Limb (tissue), 2 donors: ENCODE measurements at regions not wholly inside any gene's neighbourhood (a gene's known extent, or its start where the extent isn't known, plus 50 kb on each side); places are given as distances from the start of the nearest gene placed in this dataset.
"Not testable (repeated sequence)": the region's sequence is repeated elsewhere in the genome, so short reads cannot be mapped to it uniquely, and the experiment has no call there.

Experiments
- DNase-seq, 2 donors: peaks; one replicate each; pipeline ENCODE4 v3.0.0-alpha.2; 2016; ENCODE audit errors: extremely low spot score in 2 of 2

DNA sequence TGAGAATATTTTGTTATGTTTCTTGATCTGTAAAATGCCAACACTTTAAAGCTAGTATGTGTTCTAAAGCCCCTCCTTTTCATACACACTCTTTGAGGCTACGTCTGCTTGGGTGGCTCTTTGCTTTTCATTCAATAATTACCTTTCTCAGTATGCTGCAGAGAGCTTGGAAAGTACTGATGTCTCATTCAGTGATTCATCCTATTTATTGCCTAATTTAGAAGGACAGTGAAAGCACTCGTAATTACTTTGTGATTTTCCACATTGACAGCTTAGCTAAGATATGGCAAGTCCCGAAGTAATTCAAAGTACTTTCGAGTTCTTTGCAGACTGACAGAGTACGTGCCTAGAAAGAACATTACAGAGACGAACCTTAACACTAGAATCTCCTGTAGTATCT is 57.2 kb downstream of the BMP15 start:
- DNase-seq: no peak

DNA sequence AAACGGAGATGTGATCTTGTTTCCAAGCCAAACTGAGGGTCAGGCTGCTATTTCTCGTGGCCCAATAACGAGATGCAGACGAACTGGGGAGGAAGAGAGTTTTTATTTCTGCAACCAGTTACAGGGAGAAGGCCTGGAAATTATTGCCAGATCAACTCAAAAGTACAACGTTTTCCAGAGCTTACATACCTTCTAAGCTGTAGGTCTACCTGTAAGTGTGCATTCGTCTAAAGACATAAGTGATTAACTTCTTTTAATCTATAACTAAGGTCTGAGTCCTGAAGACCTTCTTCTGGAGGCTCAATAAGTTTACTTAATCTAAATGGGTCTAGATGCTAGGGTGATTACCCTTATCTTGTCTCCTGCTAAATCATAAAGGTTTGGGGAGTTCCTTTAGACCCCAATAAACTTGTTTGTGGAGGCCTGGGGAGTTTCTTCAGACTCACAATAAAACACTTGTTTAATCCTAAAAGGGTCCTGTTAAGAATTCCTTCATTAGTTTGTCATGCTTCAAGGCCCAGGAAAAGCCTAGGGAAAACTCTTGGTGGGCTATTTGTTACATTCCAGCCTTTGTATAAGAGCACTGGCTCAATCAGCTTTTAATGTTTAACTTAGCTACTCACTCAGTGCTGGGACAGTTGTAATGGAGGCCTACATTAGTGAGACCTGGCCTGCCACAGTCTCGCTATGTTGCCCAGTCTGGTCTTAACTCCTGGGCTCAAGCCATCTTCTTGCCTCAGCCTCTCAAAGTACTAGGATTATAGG is 58.5 kb downstream of the BMP15 start:
- not testable (repeated sequence) for DNase-seq

DNA sequence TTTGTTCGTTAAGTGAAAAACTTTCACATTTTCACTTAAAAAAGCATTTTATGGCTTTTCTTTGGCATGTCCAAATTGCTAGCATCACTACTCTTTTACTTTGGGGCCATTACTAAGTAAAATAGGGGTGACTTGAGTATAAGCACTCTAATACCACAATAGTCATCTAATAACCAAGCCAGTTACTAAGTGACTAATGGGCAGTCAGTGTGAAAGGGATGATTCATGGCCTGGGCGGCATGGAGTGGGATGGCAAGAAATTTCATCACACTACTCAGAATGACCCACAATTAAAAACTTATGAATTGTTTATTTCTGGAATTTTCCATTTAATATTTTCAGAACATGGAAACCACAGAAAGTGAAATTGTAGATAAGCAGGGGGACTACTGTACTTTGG is 60.9 kb downstream of the BMP15 start:
- no peak for DNase-seq

DNA sequence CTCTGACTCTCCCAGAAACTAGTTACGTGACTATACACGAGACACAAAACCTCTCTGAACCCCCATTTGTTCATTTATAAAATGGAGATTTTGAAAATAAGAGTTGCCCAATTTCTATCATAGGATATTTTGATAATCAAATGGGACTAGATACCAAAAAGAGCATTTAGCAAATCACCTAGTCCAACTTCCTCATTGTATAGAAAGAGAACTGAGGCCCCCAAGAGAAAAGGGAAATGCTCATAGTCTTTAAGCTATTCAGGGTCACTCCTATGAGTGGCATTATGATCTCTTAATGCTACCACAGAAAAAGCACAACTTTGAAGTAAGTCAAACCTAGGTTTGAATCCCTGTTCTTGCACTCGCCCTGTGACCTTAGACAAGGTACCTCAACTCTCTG is 62.7 kb downstream of the BMP15 start:
- DNase-seq: no peak

DNA sequence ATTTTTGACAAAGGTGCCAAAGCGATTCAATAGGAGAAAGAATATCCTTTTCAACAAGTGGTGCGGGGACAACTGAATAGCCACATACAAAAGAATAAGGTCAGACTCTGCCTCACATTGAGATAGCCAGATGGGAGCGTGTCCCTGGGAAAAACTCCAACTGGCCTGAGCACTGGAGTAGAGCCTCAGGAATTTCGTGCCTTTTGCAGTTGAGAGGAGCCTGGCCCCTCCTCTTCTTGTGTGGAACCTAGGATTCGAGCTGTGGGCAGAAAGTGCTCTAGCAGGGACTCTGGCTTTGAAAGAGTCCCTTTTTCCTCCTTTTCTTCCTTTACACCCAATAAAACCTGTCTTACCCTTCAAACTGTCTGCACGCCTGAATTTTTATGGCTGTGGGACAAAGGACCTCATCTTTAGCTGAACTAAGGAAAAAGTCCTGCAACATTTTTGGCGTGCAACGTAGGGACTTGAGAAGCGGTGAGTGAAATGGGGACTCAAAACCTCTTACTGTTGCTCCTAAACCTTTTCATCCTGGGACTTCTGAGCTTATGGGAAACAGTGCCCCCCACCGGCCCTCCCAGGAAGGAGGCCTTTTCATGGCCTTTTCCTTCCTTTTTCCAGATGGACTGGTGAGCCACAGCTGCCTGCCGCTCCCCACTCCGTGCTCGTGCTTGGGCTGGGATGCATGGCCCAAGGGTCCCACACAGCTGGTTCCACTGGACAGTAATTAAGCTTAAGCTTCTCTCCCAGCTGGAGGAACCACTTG is 68.6 kb downstream of the BMP15 start:
- DNase-seq: no peak

DNA sequence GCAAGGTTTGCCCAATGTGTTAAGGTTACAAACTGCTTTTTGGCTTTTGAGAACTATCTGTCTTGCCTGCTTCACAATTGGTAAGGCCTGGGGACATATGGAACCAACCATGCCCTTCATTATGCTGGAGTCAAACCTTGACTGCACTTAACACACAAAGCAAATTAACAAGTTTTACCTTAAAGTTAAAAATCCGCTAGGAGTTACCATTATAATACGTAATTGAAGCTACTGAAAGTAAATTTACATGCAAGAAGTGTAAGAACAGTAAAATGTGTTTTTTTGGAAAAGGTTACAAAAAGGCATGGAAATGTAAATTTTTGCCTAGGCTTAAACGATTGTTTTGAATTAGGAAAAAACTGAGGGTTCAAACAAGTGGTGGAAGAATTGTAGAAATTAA is 69.7 kb downstream of the BMP15 start:
- no peak for DNase-seq

DNA sequence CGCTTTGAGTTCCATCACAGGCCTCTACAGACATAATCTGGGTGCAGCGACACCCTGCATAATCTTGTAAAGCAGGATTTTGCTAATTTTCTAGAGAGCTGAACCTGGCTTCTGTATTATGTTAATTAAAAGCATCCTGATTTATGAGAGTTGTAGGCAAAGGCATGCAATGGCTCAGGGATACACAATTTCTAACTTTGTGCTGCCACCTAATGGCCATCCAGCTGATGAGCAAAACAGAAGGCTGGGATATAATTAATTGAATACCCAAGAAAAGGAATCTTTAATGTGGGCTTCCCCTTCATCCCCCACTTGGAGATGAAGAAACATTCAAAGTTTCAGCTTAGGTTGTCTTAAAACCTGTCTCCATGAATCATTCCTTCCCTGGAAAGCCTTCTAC is 78.1 kb downstream of the BMP15 start:
- peak; percentile 2 to 37 for DNase-seq

DNA sequence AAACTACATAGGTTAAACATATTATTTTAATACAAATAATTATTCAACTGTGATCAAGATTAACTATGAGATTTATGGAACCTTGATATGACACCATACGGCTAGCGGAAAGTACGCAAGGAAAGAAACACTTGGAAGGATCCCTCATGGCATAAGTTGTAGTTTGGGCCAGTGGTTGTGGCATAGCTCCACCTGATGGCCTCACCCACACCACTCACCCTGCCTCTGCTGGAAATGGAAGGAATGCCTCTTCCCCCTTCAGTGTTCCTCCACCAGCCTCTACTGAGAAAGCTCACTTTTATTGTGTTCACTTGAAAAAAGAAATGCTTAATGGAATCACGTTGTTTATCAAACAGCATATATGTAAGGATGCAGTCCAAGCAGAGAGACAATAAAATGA is 86.4 kb downstream of the BMP15 start:
- no peak for DNase-seq

DNA sequence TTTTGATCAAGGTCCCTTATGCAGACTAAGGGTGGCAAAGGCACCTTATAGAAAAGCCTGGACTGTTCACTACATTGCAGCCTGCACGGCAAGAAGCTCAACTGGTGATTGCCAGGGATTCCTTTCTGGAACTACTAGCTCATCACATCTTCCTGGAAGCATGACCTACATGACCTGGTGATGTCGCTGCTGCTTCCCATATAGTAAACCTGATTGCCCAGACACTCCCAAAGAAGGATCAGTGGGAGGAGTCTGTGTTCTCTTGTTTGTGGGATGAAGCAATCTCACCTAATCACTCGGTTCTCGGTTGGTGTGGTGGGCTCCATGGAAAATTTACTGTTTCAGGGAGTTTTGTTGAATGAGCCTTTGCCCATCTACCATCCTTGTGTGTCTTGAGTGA is 89.8 kb downstream of the BMP15 start:
- not testable (repeated sequence) for DNase-seq

DNA sequence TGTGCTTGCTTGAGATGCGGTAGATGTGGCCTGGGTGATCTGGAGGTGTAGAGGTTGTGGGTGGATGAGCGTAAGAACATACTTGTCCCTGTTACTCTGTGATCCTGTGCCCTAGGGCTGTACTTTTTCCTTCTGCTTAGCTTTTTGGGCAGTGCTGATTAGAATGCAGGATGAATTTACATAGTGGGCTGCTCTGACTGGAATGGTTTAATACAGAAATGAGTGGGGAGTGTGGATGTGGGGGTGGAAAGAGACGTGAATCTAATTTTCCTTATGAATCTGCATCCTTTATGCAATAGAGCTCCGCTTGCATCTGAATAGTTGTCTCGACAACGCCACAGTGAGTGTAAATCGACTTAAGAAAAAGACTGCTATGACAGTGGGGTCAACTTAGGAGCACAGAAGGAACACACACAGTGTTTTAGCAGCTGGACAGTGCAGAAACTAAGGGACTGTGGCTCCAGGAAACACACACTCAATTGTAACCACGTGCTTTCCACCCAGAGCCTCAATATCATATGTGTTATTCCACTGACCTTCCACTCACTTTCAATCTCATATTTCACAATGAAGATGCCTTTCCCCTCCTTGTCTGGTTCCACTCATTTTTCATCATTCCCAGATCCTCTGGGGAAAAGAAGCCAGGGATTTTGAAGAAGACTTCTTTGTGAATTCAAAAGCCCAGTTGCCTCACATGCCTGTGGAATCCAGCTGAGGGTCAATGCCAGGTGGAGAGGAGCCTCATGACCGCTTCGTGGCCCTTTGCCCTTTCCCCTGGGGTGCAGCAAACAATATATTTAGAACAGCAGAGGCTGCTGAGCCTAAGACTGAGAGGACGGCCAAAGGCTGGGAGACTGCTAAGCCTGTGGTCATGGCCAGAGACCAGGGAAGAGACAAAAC is 91.4 kb downstream of the BMP15 start:
- DNase-seq: not testable (repeated sequence)

DNA sequence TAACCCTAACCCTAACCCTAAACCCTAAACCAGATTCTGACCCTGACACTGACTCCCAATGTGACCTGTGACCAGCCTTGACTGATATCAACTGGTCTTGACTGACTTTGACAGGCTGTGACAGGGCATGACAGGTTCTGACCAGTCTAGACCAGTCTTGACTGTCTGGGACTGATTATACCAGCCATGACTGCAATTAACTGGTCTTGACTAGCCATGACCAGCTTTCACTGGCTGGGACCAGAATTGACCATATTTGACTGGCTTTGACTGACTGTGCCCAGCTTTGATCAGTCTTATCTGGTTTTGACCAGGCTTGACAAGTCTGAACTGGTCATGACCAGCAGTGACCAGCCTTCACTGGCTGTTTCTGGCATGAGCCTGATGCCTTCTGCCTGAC is 95.5 kb downstream of the BMP15 start:
- DNase-seq: no peak

DNA sequence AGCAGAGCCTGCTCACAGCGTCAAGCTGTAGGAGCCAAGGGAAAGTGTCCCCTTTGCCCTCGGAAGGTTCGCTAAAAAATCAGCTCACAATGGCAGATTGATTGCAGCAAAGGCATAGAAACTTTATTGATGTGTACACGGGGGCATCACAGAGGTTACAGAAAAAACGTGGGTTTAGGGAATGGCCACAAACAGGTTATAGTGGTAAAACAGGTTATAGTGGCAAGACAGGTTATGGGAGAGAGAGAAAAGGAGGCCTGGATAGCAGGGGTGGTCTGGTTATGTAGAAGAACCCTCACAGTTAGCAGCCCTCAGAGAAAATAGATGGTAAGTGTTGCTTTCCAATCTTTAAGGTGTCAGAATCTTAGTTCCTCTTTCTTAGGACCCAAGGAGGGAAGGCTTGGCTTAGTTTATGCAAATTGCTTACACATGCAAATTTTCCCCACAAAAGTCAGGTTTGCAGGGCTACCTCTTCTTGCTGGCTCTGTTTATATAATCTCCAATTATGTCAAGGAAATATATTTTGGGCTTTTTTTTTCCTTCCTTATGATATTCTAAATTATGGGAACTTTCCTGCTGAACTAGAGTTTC is 113.7 kb downstream of the BMP15 start:
- no peak for DNase-seq

DNA sequence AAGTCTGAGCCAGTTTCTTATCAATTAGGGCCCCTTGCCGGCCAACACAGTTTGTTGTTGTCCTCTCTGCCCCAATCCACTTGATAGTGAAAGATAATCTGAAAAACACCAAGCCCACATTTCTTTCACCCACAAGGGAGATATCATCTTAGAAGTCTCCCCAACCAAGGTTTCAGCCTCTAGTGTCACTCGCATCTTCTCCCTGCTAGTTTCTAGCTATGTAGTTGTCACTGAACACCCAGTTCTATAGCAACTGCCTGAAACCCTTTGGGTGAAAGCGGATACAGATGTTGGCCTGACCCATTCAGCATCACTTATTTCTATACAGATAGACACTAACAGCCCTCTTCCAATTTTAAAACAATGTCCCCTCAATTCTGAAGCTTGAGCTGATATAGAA is 116.3 kb downstream of the BMP15 start:
- DNase-seq: no peak

DNA sequence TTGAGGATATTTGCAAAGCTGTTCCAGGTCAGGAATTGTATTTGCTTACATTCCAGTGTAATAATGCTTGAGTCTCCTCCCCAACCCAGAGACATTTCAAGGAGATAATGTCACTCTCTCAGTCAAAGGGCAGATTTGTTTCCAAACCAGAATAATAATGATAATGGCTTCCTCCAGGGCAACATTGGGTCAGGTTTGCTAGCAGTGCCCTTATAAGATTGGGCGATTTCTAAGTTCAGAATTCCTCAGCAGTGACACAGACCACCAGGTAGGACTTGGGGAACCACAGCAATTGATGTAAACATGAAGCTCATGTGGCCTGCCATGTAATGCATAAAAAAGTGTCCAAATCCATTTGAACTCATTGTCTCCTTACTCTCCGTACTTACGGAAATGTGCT is 125.2 kb downstream of the BMP15 start:
- DNase-seq: no peak

DNA sequence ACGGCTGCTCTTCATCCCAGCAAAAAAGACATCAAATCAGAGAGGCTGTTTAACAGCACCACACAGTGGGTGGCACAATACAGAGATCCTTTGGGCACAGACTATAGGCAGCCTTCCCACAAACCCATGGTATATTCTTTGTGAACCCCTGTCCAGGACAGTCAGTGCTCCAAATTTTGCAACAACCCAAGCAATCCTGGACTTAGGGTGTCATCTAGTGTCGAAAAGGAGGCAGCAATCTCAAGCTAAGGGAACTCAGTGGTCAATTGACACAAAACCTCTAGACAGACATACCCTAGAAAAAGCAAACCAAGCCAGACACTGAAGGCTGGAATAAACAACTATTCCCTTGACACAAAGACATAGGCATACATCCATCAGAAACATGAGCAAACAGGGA is 137.4 kb downstream of the BMP15 start:
- no peak for DNase-seq

DNA sequence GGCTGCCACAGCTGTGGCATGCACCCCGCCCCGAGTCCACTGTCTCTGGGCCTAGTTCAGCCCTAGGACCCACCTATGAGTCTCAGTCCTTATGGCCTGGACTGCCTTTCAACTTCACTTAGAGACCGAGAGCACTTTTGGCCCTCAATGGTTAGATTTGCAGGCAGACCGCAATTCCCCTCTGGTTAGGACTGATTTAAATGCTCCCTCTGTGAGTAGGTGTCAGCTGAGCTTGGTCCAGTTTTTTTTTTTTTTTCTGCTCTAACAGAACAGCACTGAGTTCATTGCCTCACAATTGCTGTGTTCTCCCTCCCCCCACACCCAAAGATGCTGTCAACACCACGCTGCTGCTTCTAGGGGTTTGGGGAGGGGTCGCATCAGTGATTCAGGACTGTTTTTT is 143.2 kb downstream of the BMP15 start:
- DNase-seq: no peak

DNA sequence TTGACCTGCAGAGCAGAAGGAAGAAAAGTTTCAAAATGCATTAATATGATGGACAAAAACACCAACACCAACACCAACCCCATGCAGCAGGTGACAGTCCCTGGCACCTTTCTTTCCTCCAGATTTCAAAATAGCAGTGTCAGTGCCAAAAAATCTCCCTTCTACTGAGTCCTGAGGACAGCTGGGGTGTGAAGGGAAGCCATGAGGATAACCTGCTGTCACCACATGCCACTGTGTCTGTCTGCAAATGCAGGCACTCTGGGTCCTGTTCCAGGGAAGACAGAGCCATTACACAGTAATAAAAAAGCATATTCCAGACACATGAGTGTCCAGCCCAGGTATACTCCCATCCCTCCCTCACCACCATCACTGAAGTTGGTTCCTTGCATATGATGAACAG is 187.5 kb downstream of the BMP15 start:
- no peak for DNase-seq

DNA sequence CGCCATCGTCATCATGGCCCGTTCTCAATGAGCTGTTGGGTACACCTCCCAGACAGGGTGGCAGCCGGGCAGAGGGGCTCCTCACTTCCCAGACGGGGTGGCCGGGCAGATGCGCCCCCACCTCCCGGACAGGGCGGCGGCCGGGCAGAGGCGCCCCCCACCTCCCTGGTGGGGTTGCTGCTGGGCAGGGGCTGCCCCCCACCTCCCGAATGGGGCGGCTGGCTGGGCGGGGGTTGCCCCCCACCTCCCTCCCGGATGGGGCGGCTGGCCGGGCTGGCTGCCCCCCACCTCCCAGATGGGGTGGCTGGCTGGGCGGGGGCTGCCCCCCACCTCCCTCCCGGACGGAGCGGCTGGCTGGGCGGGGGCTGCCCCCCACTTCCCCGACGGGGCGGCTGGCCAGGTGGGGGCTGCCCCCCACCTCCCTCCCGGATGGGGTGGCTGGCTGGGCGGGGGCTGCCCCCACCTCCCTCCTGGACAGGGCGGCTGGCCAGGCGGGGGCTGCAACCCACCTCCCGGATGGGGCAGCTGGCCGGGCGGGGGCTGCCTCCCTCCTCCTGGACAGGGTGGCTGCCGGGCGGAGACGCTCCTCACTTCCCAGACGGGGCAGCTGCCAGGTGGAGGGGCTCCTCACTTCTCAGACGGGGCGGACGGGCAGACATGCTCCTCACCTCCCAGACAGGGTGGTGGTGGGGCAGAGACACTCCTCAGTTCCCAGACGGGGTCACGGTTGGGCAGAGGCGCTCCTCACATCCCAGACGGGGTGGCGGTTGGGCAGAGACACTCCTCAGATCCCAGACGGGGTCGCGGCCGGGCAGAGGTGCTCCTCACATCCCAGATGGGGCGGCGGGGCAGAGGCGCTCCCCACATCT is 208.8 kb downstream of the BMP15 start:
- DNase-seq: not testable (repeated sequence)

DNA sequence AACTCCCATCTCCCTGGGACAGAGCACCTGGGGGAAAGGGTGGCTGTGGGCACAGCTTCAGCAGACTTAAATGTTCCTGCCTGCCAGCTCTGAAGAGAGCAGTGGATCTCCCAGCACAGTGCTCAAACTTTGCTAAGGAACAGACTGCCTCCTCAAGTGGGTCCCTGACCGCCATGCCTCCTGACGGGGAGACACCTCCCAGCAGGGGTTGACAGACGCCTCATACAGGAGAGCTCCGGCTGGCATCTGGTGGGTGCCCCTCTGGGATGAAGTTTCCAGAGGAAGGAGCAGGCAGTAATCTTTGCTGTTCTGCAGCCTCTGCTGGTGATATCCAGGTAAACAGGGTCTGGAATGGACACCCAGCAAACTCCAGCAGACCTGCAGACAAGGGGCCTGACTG is 206.9 kb upstream of the NUDT10 start:
- DNase-seq: not testable (repeated sequence)

DNA sequence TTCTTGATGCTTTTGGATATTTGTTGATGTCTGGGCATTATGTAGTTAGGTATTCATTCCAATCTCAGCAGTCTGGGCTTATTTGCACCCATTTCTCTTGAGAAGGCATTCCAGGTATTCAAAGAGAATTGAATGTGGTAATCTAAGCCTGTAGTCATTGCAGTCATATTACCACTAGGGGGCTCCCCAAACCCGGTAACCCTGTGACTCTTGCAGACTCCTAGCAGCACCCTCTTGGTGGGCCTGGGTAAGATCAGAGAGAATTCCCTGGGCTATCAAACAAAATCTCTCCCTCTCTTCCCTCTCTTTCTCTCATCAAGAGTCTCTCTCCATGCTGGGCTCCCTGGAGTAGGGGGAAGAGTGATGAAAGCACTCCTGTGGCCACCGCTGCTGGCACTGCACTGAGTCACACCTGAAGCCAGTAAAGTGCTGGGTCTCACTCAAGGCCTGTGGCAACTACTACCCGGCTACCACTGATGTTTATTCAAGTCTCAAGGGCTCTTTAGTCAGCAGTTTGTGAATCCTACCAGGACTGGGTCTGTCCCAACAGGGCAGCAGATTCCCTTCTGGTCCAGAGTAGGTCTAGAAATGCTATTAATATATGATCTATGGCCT is 187.7 kb upstream of the NUDT10 start:
- DNase-seq: peak; percentile 4 to 34
